SK-N-SH (cell line): ENCODE measurements at regions not wholly inside any gene's neighbourhood (a gene's known extent, or its start where the extent isn't known, plus 50 kb on each side); places are given as distances from the start of the nearest gene placed in this dataset.

Experiments used
- TF ChIP-seq, protein P1 (sequence below): fragments of 200-600 bp; sonication (generic); IDR thresholded peaks from 2 replicates; pipeline ENCODE4 v1.6.1; 2017; ENCODE audit warnings: antibody characterized with exemption, mild to moderate bottlenecking, moderate library complexity
- TF ChIP-seq, protein P2 (sequence below): IDR thresholded peaks from 2 replicates; pipeline ENCODE4 v1.6.1; 2012; ENCODE audit warnings: mild to moderate bottlenecking, low read depth, low read length, moderate library complexity

GRCh38 chr16:80355335-80355734 lies 185.5 kb upstream of the DYNLRB2 start:
- TF ChIP-seq, protein P1, sequence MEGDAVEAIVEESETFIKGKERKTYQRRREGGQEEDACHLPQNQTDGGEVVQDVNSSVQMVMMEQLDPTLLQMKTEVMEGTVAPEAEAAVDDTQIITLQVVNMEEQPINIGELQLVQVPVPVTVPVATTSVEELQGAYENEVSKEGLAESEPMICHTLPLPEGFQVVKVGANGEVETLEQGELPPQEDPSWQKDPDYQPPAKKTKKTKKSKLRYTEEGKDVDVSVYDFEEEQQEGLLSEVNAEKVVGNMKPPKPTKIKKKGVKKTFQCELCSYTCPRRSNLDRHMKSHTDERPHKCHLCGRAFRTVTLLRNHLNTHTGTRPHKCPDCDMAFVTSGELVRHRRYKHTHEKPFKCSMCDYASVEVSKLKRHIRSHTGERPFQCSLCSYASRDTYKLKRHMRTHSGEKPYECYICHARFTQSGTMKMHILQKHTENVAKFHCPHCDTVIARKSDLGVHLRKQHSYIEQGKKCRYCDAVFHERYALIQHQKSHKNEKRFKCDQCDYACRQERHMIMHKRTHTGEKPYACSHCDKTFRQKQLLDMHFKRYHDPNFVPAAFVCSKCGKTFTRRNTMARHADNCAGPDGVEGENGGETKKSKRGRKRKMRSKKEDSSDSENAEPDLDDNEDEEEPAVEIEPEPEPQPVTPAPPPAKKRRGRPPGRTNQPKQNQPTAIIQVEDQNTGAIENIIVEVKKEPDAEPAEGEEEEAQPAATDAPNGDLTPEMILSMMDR = no peak
- TF ChIP-seq, protein P2, sequence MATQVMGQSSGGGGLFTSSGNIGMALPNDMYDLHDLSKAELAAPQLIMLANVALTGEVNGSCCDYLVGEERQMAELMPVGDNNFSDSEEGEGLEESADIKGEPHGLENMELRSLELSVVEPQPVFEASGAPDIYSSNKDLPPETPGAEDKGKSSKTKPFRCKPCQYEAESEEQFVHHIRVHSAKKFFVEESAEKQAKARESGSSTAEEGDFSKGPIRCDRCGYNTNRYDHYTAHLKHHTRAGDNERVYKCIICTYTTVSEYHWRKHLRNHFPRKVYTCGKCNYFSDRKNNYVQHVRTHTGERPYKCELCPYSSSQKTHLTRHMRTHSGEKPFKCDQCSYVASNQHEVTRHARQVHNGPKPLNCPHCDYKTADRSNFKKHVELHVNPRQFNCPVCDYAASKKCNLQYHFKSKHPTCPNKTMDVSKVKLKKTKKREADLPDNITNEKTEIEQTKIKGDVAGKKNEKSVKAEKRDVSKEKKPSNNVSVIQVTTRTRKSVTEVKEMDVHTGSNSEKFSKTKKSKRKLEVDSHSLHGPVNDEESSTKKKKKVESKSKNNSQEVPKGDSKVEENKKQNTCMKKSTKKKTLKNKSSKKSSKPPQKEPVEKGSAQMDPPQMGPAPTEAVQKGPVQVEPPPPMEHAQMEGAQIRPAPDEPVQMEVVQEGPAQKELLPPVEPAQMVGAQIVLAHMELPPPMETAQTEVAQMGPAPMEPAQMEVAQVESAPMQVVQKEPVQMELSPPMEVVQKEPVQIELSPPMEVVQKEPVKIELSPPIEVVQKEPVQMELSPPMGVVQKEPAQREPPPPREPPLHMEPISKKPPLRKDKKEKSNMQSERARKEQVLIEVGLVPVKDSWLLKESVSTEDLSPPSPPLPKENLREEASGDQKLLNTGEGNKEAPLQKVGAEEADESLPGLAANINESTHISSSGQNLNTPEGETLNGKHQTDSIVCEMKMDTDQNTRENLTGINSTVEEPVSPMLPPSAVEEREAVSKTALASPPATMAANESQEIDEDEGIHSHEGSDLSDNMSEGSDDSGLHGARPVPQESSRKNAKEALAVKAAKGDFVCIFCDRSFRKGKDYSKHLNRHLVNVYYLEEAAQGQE = no peak
